GM12878 (cell line): ENCODE measurements at regions not wholly inside any gene's neighbourhood (a gene's known extent, or its start where the extent isn't known, plus 50 kb on each side); places are given as distances from the start of the nearest gene placed in this dataset.

Experiments
- ATAC-seq: fragments of 200-7000 bp; cut with Tn5 transposase; 3 replicates; pipeline ENCODE4 v1.9.1; 2020; ENCODE audit warnings: mild to moderate bottlenecking, moderate library complexity
- BruUV-seq: library from RNA; stranded (reverse); fragments of 400-500 nt; replicated peaks from 2 replicates; lab custom pipeline; 2021; lab: Mats Ljungman, UMichigan
- CTCF ChIA-PET: fragments of 300-600 bp; sonication (Branson Sonifier 250); formaldehyde crosslinking; extraction: SDS; loops from one replicate; lab custom pipeline; 2021; ENCODE audit warnings: inconsistent platforms; lab: Yijun Ruan, JAX
- POLR2A ChIA-PET: fragments of 350-600 bp; formaldehyde crosslinking; extraction: SDS; loops from one replicate; lab custom pipeline; 2021; ENCODE audit warnings: inconsistent platforms; lab: Charles Lee
- RAD21 ChIA-PET: fragments of 300-600 bp; sonication (Branson Sonifier 250); formaldehyde crosslinking; loops from one replicate; lab custom pipeline; 2023; ENCODE audit warnings: antibody characterized with exemption; ENCODE audit not compliant: unreplicated experiment; lab: Charles Lee
- SMC1A ChIA-PET: fragments of 300-600 bp; sonication (Branson Sonifier 250); formaldehyde crosslinking; loops from one replicate; lab custom pipeline; 2023; ENCODE audit not compliant: unreplicated experiment, uncharacterized antibody; lab: Charles Lee
- DNase-seq: peaks from one replicate; pipeline ENCODE4 v3.0.0-alpha.2; 2011; ENCODE audit warnings: low read depth, low spot score
- FAIRE-seq: peaks from 3 replicates; lab custom pipeline; 2011; peaks lifted over from hg19 to GRCh38; lab: Jason Lieb, UNC
- H2AFZ ChIP-seq: 2 replicates; pipeline ENCODE4 v1.6.0; 2011; ENCODE audit warnings: low read depth, low read length, control low read depth; ENCODE audit not compliant: control insufficient read depth
- H3K27ac ChIP-seq: 2 replicates; pipeline ENCODE4 v1.5.1; 2011; ENCODE audit warnings: control low read depth; ENCODE audit not compliant: control insufficient read depth, insufficient read depth
- H3K27me3 ChIP-seq, 2 experiments: replicated peaks in 1 of 2; 2 replicates each; pipeline versions ENCODE4 v1.6.0 to v1.6.1; 2011; ENCODE audit warnings: low read length in 1 of 2; ENCODE audit not compliant: control insufficient read depth in 2 of 2, insufficient read depth in 2 of 2
- H3K36me3 ChIP-seq, 2 experiments: 2 replicates each; pipeline ENCODE4 v1.5.1; 2011; ENCODE audit warnings: low read length in 1 of 2; ENCODE audit not compliant: control insufficient read depth in 2 of 2, insufficient read depth in 2 of 2
- H3K4me1 ChIP-seq: 2 replicates; pipeline ENCODE4 v1.6.1; 2011; ENCODE audit warnings: mild to moderate bottlenecking, low read length, moderate library complexity, mixed read lengths; ENCODE audit not compliant: control insufficient read depth, insufficient read depth
- H3K4me2 ChIP-seq: 2 replicates; pipeline ENCODE4 v1.6.0; 2011; ENCODE audit warnings: control low read depth; ENCODE audit not compliant: control insufficient read depth, insufficient read depth
- H3K4me3 ChIP-seq: fragments of 200-600 bp; sonication (generic); 2 replicates; pipeline ENCODE4 v1.5.1; 2016
- H3K79me2 ChIP-seq: 2 replicates; pipeline ENCODE4 v1.6.0; 2011; ENCODE audit warnings: low read length; ENCODE audit not compliant: control insufficient read depth, insufficient read depth
- H3K9ac ChIP-seq: 2 replicates; pipeline ENCODE4 v1.8.0; 2011; ENCODE audit warnings: low read length, control low read depth, mixed read lengths; ENCODE audit not compliant: control insufficient read depth, insufficient read depth
- H3K9me3 ChIP-seq: replicated peaks from 3 replicates; pipeline ENCODE4 v1.5.1; 2011; ENCODE audit warnings: mild to moderate bottlenecking, low read length; ENCODE audit not compliant: control insufficient read depth, insufficient read depth
- H4K20me1 ChIP-seq: 2 replicates; pipeline ENCODE4 v1.6.0; 2011; ENCODE audit not compliant: control insufficient read depth, insufficient read depth
- BCL3 ChIP-seq: IDR thresholded peaks from 2 replicates; pipeline ENCODE4 v1.6.1; 2011; ENCODE audit warnings: borderline replicate concordance, low read depth, mild to moderate bottlenecking, moderate library complexity, low read length; ENCODE audit not compliant: insufficient read depth, poor library complexity, severe bottlenecking
- BMI1 ChIP-seq: fragments of 450-650 bp; IDR thresholded peaks from 2 replicates; pipeline ENCODE4 v1.6.1; 2016; ENCODE audit warnings: mild to moderate bottlenecking, moderate library complexity, borderline replicate concordance
- E4F1 ChIP-seq: fragments of 450-650 bp; IDR thresholded peaks from 2 replicates; pipeline ENCODE4 v1.6.1; 2018; ENCODE audit warnings: borderline replicate concordance, mild to moderate bottlenecking; ENCODE audit not compliant: partially characterized antibody
- ETV6 ChIP-seq, 2 experiments: fragments of 450-650 bp in 1 of 2; IDR thresholded peaks in 1 of 2; conservative IDR thresholded peaks in 1 of 2; 2 replicates each; pipeline ENCODE4 v1.6.1; 2014; ENCODE audit warnings: antibody characterized with exemption in 1 of 2, borderline replicate concordance in 1 of 2, low read depth in 1 of 2, mild to moderate bottlenecking in 1 of 2, moderate library complexity in 1 of 2
- HDAC6 ChIP-seq: fragments of 200-600 bp; sonication (generic); IDR thresholded peaks from one replicate; pipeline ENCODE4 v1.8.0; 2017; ENCODE audit warnings: antibody characterized with exemption; ENCODE audit not compliant: unreplicated experiment
- KLF5 ChIP-seq: fragments of 450-650 bp; IDR thresholded peaks from 2 replicates; pipeline ENCODE4 v1.6.1; 2014; ENCODE audit warnings: mild to moderate bottlenecking; ENCODE audit not compliant: partially characterized antibody
- LARP7 ChIP-seq: fragments of 450-650 bp; IDR thresholded peaks from 2 replicates; pipeline ENCODE4 v1.6.1; 2017; ENCODE audit warnings: mild to moderate bottlenecking
- MXI1 ChIP-seq: fragments of 150-350 bp; IDR thresholded peaks from 2 replicates; pipeline ENCODE4 v1.6.1; 2011; ENCODE audit warnings: low read depth, mild to moderate bottlenecking, inconsistent platforms, low read length, improper control_type of control experiment
- NFXL1 ChIP-seq: fragments of 450-650 bp; IDR thresholded peaks from 2 replicates; pipeline ENCODE4 v1.6.1; 2017; ENCODE audit warnings: antibody characterized with exemption, mild to moderate bottlenecking, borderline replicate concordance
- NR2C1 ChIP-seq: fragments of 450-650 bp; IDR thresholded peaks from 2 replicates; pipeline ENCODE4 v1.6.1; 2017; ENCODE audit warnings: antibody characterized with exemption, mild to moderate bottlenecking, moderate library complexity
- PRDM15 ChIP-seq: fragments of 450-650 bp; formaldehyde crosslinking; IDR thresholded peaks from 2 replicates; pipeline ENCODE4 v1.4.0; 2020; ENCODE audit warnings: mild to moderate bottlenecking, moderate library complexity
- RAD51 ChIP-seq: fragments of 450-650 bp; IDR thresholded peaks from 2 replicates; pipeline ENCODE4 v1.6.1; 2016; ENCODE audit warnings: moderate library complexity, mild to moderate bottlenecking, inconsistent platforms
- SMC3 ChIP-seq: IDR thresholded peaks from 2 replicates; pipeline ENCODE4 v1.6.1; 2011; ENCODE audit warnings: low read length, improper control_type of control experiment, borderline replicate concordance
- STAT1 ChIP-seq: fragments of 450-650 bp; conservative IDR thresholded peaks from 2 replicates; pipeline ENCODE4 v1.6.1; 2014; ENCODE audit warnings: antibody characterized with exemption, mild to moderate bottlenecking
- ZNF217 ChIP-seq: fragments of 450-650 bp; IDR thresholded peaks from 2 replicates; pipeline ENCODE4 v1.6.1; 2017; ENCODE audit warnings: antibody characterized with exemption, mild to moderate bottlenecking
- WGBS: methylation state at CpG from one replicate; pipeline ENCODE4 v1.1.6; 2016; ENCODE audit warnings: low lambda C conversion rate; ENCODE audit not compliant: insufficient replicate concordance, insufficient coverage; ENCODE audit errors: missing lambda C conversion rate; 5-methylcytosine and 5-hydroxymethylcytosine counted together
- in situ Hi-C: fragments of 300-500 bp; cut with MboI; formaldehyde crosslinking; loops from 9 replicates; pipeline ENCODE4 v1.14.3; 2018; ENCODE audit warnings: mixed read lengths
- intact Hi-C: fragments of 100-400 bp; cut with micrococcal nuclease; formaldehyde crosslinking; loops from one replicate; pipeline ENCODE4 v1.14.2; 2022; ENCODE audit not compliant: unreplicated experiment

DNA sequence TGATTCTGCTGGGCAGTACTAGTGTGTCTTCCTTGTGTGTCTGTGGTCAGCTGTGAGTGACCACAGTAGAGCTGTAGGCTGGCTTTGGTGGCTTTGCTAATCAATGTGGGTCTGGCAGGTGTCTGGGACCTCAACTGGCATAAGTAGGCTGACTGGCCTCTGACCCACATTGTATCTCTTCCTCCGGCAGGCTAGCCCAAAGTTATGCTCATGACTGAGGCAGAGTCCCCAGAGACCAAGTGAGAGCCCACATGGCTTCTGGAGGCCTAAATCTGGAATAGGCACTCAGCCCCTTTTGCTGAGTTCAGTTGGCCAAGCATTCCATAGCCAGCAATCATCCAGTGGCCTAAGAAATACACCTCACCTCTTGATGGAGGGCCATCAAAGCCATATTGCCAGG lies 289.1 kb upstream of the SUCLG2 start:
- no peak overlapping the region for H2AFZ ChIP-seq
- intact Hi-C loops (no loop called here), in situ Hi-C loops (no loop called here)
- H3K4me1 ChIP-seq: no peaks in the 10 kb centered on the region
- ChIA-PET RAD21 (no interaction called here), CTCF (no interaction called here), SMC1A (no interaction called here), POLR2A (no interaction called here)
- no peaks in the 10 kb centered on the region for H3K27me3 ChIP-seq
- H3K79me2 ChIP-seq: no peaks in the 10 kb centered on the region
- no peak overlapping the region for H3K4me3 ChIP-seq
- H3K27ac ChIP-seq: no peak overlapping the region
- no peak overlapping the region for H3K4me2 ChIP-seq
- ATAC-seq (no peak), FAIRE-seq (no peak), DNase-seq (no peak)
- H3K9ac ChIP-seq: no peak overlapping the region
- 0% methylated on average over 1 of the region's 1 CpG for WGBS
- TF ChIP-seq KLF5 (no peak), PRDM15 (CRISPR knock-in tag) (no peak), NR2C1 (no peak), E4F1 (no peak), STAT1 (no peak), BCL3 (no peak), RAD51 (no peak), MXI1 (no peak), LARP7 (no peak), HDAC6 (no peak), ETV6 (conservative IDR thresholded peaks at IDR 0.05 in 1 of 2, IDR thresholded peaks at IDR 0.05 in 1 of 2; ENCODE audit: borderline replicate concordance in 1 of 2, low read depth in 1 of 2) (no peak), SMC3 (no peak), BMI1 (no peak), NFXL1 (no peak), ZNF217 (no peak)
- no peaks in the 10 kb centered on the region for H4K20me1 ChIP-seq
- no TSS peak for BruUV-seq
- no peaks in the 10 kb centered on the region for H3K9me3 ChIP-seq
- H3K36me3 ChIP-seq: no peaks in the 10 kb centered on the region
